ENCODE measurements at regions not wholly inside any gene's neighbourhood (a gene's known extent, or its start where the extent isn't known, plus 50 kb on each side); places are given as distances from the start of the nearest gene placed in this dataset.

- no peak for DNase-seq (ENCODE audit: low read depth)
- no peak for FAIRE-seq
- no peak overlapping the region for H3K4me3 ChIP-seq (ENCODE audit: low read depth, low read length)
- H3K27me3 ChIP-seq (ENCODE audit: control insufficient read depth, insufficient read depth, low read length) = no peaks in the 10 kb centered on the region
- TF ChIP-seq, protein P1, sequence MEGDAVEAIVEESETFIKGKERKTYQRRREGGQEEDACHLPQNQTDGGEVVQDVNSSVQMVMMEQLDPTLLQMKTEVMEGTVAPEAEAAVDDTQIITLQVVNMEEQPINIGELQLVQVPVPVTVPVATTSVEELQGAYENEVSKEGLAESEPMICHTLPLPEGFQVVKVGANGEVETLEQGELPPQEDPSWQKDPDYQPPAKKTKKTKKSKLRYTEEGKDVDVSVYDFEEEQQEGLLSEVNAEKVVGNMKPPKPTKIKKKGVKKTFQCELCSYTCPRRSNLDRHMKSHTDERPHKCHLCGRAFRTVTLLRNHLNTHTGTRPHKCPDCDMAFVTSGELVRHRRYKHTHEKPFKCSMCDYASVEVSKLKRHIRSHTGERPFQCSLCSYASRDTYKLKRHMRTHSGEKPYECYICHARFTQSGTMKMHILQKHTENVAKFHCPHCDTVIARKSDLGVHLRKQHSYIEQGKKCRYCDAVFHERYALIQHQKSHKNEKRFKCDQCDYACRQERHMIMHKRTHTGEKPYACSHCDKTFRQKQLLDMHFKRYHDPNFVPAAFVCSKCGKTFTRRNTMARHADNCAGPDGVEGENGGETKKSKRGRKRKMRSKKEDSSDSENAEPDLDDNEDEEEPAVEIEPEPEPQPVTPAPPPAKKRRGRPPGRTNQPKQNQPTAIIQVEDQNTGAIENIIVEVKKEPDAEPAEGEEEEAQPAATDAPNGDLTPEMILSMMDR (IDR thresholded peaks at IDR 0.05; ENCODE audit: insufficient read depth, low read length, severe bottlenecking) = no peak
- no peaks in the 10 kb centered on the region for H3K36me3 ChIP-seq (ENCODE audit: control insufficient read depth, insufficient read depth, low read length)
Observed at GRCh38 chr1:37309574-37309973, 164.8 kb upstream of the ZC3H12A start.

GRCh38 chr1:37310064-37310463, 164.3 kb upstream of the ZC3H12A start:
- no peaks in the 10 kb centered on the region for H3K27me3 ChIP-seq (ENCODE audit: control insufficient read depth, insufficient read depth, low read length)
- no peaks in the 10 kb centered on the region for H3K36me3 ChIP-seq (ENCODE audit: control insufficient read depth, insufficient read depth, low read length)
- TF ChIP-seq, protein P1 (IDR thresholded peaks at IDR 0.05; ENCODE audit: insufficient read depth, low read length, severe bottlenecking) = no peak
- H3K4me3 ChIP-seq (ENCODE audit: low read depth, low read length) = no peak overlapping the region
- no peak for DNase-seq (ENCODE audit: low read depth)
- no peak for FAIRE-seq

- DNase-seq (ENCODE audit: low read depth) (no peak), FAIRE-seq (no peak)
- no peaks in the 10 kb centered on the region for H3K36me3 ChIP-seq (ENCODE audit: control insufficient read depth, insufficient read depth, low read length)
- TF ChIP-seq, protein P1 (IDR thresholded peaks at IDR 0.05; ENCODE audit: insufficient read depth, low read length, severe bottlenecking) = no peak
- peaks cover 13% of the 10 kb centered on the region for H3K27me3 ChIP-seq (ENCODE audit: control insufficient read depth, insufficient read depth, low read length)
- H3K4me3 ChIP-seq (ENCODE audit: low read depth, low read length) = no peak overlapping the region
Observed at GRCh38 chr1:37315371-37315846, 159.0 kb upstream of the ZC3H12A start.

DNA sequence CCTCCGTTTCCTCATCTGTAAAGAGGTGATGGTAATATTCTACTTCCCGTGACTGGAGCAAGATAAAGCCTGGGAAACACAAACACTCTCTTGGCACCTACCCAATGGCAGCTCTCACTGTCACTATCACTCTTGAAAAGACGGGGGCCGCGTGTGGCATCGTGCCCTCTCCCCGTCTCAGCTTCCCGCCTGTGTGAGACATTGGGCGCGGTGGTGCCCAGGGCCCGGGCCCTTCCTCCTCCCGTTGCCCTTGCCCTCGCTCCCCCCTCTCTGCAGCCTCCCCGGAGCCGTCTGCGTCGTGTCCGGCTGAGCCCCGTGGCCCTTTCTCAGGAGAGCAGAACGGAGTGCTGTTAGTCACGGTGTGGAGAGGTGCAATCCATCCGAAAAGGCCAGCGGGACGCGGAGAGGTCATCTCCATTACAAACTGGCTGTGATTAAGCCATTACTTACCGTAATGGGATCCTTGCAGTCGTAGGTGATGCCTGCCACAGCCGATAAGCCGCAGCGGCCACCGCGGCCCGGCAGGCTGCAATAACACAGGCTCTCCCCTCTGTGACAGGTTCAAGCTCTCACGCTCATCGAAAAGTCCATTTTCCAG, 156.4 kb upstream of the ZC3H12A start:
- H3K27me3 ChIP-seq (ENCODE audit: control insufficient read depth, insufficient read depth, low read length) = peaks cover 13% of the 10 kb centered on the region
- no peak for FAIRE-seq
- TF ChIP-seq, protein P1 (IDR thresholded peaks at IDR 0.05; ENCODE audit: insufficient read depth, low read length, severe bottlenecking) = no peak
- H3K4me3 ChIP-seq (ENCODE audit: low read depth, low read length) = no peak overlapping the region
- no peak for DNase-seq (ENCODE audit: low read depth)
- no peaks in the 10 kb centered on the region for H3K36me3 ChIP-seq (ENCODE audit: control insufficient read depth, insufficient read depth, low read length)

DNA sequence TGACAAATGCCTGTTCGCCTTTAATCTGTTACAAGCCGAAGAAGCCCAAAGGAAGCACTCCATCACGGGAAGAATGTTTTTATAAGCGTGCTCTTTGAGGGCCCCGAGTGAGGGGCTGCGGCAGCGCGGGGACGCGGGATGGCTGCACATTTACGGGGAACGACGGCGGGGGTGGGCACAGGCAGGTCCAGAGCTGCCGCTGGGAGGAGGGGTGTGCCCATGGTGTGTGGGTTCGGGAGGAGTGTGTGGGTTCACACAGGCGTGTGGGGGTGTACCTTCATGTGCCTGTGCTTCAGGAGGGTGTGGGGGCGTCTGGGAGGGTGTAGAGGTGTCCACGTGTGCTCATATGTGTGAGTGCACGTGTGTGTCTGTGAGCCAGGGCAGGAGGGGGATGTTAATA, 155.9 kb upstream of the ZC3H12A start:
- H3K36me3 ChIP-seq (ENCODE audit: control insufficient read depth, insufficient read depth, low read length) = no peaks in the 10 kb centered on the region
- FAIRE-seq = no peak
- TF ChIP-seq, protein P1 (IDR thresholded peaks at IDR 0.05; ENCODE audit: insufficient read depth, low read length, severe bottlenecking) = no peak
- DNase-seq (ENCODE audit: low read depth) = no peak
- peaks cover 13% of the 10 kb centered on the region for H3K27me3 ChIP-seq (ENCODE audit: control insufficient read depth, insufficient read depth, low read length)
- no peak overlapping the region for H3K4me3 ChIP-seq (ENCODE audit: low read depth, low read length)

GRCh38 chr1:37319284-37319683, 155.1 kb upstream of the ZC3H12A start:
- H3K4me3 ChIP-seq (ENCODE audit: low read depth, low read length) = no peak overlapping the region
- peaks cover 13% of the 10 kb centered on the region for H3K27me3 ChIP-seq (ENCODE audit: control insufficient read depth, insufficient read depth, low read length)
- TF ChIP-seq, protein P1 (IDR thresholded peaks at IDR 0.05; ENCODE audit: insufficient read depth, low read length, severe bottlenecking) = no peak
- DNase-seq (ENCODE audit: low read depth) = no peak
- FAIRE-seq = no peak
- H3K36me3 ChIP-seq (ENCODE audit: control insufficient read depth, insufficient read depth, low read length) = no peaks in the 10 kb centered on the region
